Astrocyte of the spinal cord (primary cell): ENCODE measurements at regions not wholly inside any gene's neighbourhood (a gene's known extent, or its start where the extent isn't known, plus 50 kb on each side); places are given as distances from the start of the nearest gene placed in this dataset.
A peak's percentile ranks its signal among the peaks of the same experiment; 100 is the strongest.
"Not testable (repeated sequence)": the region's sequence is repeated elsewhere in the genome, so short reads cannot be mapped to it uniquely, and the experiment has no call there.

Experiments
- DNase-seq: peaks from one replicate; pipeline ENCODE4 v3.0.0; 2011; ENCODE audit warnings: low read depth, low spot score
- H3K4me3 ChIP-seq: 2 replicates; pipeline ENCODE4 v1.5.1; 2011; ENCODE audit warnings: low read depth, mild to moderate bottlenecking, low read length, moderate library complexity
- CTCF ChIP-seq: IDR thresholded peaks from 2 replicates; pipeline ENCODE4 v1.5.1; 2012; ENCODE audit warnings: low read depth, mild to moderate bottlenecking, low read length, inconsistent platforms
- in situ Hi-C: cut with HindIII; loops from 2 replicates; pipeline ENCODE4 v1.10.0; 2017; ENCODE audit warnings: low sequenced_read_pairs

- in situ Hi-C loops, result no loop called here
- DNase-seq, result no peak
- H3K4me3 ChIP-seq, result no peak overlapping the region
Measured at GRCh38 chr7:108642126-108642525, 72.5 kb downstream of the DNAJB9 start.

DNA sequence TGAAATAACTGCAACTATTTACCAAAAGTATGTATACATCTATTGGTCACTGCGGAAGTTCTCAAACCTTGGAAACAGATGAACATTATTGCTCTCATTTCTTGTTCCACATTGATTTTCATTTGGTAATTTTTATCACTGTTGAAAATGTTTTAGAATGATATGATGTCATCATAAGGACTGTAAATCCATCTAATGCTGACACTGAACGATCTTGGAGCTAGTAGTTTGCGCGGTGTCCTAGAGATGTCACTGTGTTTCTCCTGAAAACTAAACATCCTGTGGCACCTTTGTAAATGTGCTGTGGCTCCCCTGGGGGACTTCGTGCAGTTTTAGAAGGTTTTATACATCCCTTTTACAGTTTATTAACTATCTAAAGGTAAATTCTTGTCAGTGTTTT lies 73.5 kb downstream of the DNAJB9 start:
- in situ Hi-C loops, result no loop called here
- H3K4me3 ChIP-seq, result no peak overlapping the region
- DNase-seq, result no peak
- TF ChIP-seq CTCF, result no peak

More at GRCh38 chr7:108642126-108642525, 72.5 kb downstream of the DNAJB9 start:
- TF ChIP-seq CTCF, result no peak

- no peak for TF ChIP-seq CTCF
- in situ Hi-C loops, result no loop called here
- no peak overlapping the region for H3K4me3 ChIP-seq
- no peak for DNase-seq
Measured at GRCh38 chr7:108648989-108649388, 79.3 kb downstream of the DNAJB9 start.

GRCh38 chr7:108650467-108650866 lies 80.8 kb downstream of the DNAJB9 start:
- H3K4me3 ChIP-seq, result no peak overlapping the region
- no peak for TF ChIP-seq CTCF
- DNase-seq, result peak; percentile 8
- in situ Hi-C loops, result no loop called here

DNA sequence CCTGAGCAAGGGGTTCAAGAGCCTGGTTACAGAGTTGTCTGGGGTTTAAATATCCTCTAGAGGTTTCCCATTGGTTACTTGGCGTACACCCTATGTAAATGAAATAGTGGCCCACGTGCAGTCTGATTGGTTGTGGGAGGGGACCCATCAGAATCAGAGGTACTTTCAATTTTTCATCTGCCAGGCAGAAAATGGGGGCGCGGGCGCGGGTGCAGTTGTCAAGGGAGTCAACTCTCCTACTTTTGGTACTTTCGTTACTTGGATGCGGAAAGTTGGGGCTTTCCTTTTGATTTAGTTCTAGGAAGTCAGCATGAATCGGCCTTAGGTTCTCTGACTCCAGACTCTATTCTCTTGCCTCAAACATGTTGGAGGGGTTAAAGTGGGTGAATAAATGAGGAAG lies 83.2 kb downstream of the DNAJB9 start:
- in situ Hi-C loops, result no loop called here
- TF ChIP-seq CTCF, result no peak
- DNase-seq, result no peak
- no peak overlapping the region for H3K4me3 ChIP-seq

DNA sequence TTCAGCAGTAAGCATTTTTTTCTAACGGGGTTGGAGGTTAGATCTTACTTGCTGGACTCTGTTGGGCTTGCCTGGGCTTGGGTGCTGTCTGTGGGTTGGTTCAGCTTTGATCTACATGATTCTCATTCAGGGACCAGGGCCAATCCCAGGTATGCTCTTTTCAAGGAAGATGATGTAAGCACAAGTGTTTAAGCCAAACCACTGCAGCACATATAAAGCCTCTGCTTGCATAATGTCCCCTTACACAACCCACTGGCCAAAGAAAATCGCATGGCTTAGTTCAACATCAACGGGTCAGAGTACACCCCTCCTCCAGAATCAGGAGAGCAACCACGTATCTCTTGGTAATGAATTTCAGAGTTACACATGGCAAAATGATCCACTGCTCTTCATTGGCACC lies 83.9 kb downstream of the DNAJB9 start:
- DNase-seq, result no peak
- no peak for TF ChIP-seq CTCF
- in situ Hi-C loops, result no loop called here

GRCh38 chr7:108657140-108657726 lies 87.6 kb downstream of the DNAJB9 start:
- in situ Hi-C loops, DNase-seq, H3K4me3 ChIP-seq: not testable (repeated sequence)

More for the DNA sequence above, 83.9 kb downstream of the DNAJB9 start:
- H3K4me3 ChIP-seq, result no peak overlapping the region
